ENCODE measurements at regions not wholly inside any gene's neighbourhood (a gene's known extent, or its start where the extent isn't known, plus 50 kb on each side); places are given as distances from the start of the nearest gene placed in this dataset.

DNA sequence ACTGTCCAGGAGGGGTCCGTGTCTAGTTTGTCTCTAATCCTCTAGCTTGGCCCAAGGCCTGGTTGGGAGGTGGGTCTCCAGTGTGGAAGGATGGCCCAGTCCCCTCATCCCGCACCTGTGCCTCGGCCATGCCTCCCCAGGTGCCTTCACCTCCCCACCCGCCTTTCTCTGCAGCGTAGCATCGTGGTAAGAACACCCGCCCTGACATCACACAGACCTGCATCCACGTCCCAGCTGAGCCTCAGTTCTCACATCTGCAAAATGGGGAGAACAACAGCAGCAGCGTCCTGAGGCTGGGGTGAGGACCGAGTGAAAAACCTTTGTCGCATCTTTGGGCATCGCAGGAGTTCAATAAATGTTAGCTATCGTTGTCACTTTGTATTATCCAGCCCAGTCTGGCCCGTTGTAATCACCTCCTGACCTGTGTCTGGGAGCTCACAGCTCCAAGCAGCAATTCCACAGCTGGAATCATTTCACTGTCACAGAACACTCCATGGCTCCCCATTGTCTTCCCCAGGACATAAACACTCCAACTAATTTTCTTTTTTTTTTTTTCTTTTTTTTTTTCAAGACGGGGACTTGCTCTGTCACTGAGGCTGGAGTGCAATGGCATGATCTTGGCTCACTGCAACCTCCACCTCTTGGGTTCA lies 181.2 kb upstream of the IER5L start:
- no peak for DNase-seq (ENCODE audit: low spot score)

DNA sequence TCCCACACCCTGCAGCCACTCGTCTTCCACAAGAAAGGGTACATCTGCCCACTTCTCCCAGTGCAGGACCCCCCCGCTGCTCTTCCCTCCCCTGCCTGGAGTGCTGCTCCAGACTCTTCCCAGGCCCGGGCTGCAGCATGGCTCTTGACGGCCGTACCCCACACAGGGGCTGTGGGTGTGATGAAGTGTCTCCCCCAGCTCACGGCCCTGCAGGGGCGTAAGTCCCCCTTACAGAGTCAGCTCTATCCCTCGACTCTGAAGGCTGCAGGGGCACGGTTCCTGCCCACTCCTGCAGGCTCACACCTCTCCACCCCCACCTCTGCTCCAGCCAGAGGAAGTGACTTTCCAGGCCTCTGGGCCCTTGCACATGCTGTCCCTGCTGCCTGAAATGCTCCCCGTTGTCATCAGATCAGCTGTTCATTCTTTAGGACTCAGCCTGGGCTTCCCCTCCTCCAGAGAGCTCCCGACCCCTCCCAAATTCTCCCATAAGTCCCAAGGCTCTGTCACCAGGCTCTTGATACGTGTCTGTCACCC lies 180.6 kb upstream of the IER5L start:
- no peak for DNase-seq (ENCODE audit: low spot score)

DNA sequence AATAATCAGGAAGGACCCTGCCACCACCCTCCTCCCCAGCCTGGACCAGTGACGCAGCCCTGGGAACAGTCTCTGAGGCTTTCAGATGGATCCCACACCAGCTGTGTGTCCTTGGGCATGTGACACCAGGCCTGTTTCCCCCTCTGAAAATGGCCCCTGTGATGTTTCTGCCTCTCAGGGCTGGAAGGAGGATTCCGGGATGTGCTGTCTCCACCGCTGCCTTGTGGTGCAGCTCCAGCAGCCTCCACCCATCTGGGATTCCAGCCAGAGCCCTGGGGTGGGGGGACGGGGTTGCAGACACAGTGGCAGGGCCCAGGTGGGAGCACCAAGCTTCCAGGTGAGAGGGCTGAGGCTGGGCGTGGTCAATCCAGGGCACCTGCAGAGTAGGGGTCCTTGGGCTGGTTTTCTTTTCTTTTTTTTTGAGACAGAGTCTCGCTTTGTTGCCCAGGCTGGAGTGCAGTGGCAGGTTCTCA lies 179.7 kb upstream of the IER5L start:
- DNase-seq (ENCODE audit: low spot score), result no peak

DNA sequence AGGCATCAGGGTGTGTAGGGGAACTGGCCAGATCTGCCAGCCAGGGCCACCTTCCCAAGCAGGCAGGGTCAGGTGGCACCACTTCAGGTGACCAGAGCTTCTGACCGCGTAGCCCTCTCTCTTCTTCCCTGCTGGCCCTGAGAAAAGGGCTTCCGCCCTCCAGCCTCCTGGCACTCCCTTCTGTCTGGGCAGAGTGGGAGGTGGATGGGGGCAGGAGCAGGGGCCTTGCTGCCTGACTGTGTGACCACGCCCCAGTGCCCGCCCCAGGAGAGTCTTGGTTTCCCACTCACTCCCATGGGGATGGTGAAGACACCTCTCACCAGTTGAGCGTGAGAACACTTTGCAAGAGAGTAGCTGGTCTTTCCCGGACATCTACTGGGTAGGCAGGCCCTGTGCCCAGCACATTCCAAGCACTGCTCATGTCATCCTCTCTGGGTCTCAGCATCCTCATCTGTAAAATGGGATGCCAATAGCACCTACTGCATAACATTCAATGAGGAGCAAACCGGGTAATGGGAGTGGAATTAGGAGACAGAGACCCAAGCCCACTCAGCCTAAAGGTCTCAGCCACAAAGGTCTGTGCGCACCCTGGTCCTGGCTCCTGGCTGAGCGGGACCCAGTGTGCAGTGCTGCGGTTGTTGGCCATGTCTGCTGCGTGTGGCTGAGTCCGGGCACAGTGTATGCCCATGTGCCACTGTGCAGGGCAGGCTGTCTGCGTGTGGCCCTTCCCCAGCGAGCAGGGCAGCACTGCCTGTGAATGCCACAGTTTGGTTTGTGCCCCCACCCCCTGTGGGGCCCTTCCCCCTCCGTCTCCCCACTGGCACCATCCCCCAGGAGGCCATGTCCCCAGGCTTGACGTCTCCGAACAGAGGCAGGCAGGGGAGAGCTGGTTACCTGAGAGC lies 179.1 kb upstream of the IER5L start:
- DNase-seq (ENCODE audit: low spot score), result no peak

DNA sequence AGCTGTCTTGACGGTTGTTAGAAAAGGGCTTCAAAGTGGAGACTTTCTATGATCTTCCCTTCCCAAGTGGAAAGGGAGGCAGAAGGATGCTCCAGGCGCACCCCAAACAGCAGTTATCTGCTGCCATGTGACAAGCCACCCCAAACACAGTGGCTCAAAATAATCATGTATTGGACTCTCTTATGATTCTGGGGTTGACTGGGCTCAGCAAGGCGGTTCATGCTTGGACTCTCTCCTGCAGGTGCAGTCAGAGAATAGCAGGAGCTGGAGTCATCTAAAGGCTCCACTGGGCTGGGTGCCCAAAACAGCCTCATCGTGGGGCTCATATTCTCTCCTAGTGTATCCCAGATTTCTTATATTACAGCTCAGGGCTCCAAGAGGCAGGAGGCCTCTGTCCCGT lies 177.6 kb upstream of the IER5L start:
- no peak for DNase-seq (ENCODE audit: low spot score)

DNA sequence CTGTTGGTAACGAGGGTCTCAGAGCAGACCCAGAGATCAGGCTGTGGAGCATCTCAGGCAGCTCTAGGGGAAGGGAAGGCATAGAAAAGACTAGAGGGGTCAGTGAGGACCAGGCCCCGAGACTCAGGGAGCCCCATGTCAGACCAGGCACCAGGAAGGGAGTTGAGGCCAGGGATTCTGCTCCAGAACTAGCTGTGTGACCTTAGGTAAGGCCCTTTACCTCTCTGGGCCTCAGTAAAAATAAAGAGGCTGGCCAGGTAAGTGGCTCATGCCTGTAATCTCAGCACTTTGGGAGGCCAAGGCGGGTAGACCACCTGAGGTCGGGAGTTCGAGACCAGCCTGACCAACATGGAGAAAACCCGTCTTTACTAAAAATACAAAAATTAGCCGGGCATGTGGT lies 176.4 kb upstream of the IER5L start:
- DNase-seq (ENCODE audit: low spot score), result no peak

DNA sequence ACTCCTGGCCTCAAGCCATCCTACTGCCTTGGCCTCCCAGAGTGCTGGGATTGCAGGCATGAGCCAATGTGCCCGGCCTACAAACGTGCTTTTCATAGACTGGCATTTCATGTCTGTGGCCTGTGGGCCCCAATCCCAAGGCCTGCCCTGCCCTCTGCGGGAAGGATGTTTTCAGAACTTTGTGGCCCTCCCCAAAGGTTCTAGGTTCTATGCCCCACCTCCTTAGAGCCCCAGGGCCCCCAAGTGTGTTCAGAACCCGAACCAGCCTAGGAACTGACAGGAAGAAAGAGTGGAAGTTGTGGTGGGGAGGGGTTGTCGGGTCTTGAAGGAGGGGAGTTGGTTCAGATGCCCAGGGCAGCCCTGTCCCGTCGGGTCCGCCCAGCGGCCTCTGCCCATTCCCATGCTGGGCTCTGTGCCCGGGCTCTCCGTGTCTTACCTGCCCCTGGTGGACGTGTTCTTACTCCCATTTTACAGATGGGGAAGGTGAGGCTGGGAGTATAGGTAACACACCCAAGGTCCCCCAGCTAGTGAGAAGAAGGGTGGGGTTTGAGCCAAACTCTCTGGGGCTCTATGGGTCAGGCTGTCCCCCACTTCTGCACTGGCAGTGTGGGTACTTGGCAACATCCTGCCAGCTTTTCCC lies 175.8 kb upstream of the IER5L start:
- no peak for DNase-seq (ENCODE audit: low spot score)

DNA sequence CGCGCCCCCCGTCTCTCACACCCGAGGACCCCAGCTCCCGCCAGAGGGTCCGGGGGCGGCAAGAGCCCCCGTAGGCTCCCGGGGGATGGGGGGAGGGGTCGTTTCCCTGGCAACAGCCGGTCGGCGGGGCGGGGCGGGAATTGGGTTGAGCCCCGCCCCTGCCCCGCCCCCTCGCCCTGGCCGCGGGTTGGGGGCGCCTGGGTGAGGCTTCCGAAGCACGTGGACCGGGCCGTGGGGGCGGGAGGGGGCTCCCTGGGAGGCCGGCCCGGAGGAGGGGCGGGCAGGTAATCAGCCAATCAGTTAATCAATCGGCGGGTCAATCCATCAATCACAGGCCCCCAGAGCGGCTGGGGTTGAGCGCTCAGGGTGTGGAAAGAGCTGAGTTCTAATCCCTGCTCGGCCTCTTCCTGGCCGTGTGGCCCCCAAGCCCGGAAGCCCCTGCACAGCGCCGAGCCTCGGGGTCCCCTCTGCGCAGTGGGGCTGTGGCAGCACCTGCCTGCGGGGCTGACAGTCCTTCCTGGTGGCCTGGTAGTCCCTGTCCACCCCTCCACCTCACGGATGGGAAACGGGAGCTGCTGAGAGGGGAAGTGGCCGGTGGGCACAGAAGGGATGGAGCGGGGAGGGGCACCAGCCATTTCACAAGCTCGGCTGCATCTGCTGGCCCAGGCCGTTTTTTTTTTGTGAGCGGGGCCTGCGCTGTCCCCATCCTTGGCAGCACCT lies 174.2 kb upstream of the IER5L start:
- DNase-seq (ENCODE audit: low spot score), result no peak

DNA sequence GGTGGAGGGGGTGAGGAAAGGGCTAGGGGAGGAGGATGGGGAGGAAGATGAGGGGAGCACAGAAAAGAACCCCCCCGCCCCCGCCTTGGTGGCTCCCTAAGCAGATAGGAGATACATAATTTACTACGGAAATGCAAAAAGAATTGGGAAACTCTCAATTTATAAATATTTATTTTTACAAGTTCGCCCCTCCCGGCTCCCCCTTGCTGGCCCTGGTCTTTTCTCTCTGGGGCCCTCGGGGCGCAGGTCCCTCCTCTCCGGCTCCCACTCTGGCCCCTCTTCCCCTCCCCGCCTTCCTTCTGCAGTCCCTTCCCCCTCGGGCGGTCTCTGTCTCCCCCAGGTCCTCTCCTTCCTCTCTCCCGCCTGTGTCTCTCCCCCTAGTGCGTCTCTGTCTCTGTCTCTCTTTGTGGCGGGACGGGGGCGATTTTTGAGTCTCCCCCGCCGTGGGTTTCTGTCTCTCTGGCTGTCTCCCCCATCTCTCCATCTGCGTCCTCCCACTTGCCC lies 173.6 kb upstream of the IER5L start:
- no peak for DNase-seq (ENCODE audit: low spot score)

DNA sequence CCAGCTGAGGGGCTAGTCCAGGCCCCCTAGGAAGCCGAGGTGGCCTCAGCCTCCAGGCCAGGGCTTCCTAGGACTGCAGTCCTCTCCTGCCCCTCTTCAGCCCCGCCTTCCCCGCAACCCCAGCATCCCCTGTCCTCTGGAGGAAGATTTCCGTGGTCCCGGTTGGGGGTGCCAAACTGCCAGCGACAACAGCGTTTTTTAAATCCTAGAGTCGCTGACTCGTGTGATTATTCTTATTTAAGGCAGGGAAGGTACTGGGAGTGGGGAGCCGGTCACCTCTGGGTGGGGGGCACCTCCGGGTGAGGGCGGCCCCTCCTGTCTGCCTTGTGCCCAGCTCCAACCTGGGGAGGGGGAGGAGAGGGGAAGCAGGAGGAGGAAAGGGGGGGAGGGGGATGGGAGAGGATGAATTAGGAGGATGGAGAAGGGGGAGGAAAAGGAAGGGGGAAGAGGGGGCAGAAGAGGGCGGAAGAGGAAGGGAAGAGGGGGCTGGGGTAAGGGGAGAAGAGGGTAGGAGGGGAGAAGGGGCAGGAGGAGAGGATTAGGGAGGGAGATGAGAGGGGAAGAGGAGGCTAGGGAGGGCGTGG lies 173.1 kb upstream of the IER5L start:
- DNase-seq (ENCODE audit: low spot score), result no peak

DNA sequence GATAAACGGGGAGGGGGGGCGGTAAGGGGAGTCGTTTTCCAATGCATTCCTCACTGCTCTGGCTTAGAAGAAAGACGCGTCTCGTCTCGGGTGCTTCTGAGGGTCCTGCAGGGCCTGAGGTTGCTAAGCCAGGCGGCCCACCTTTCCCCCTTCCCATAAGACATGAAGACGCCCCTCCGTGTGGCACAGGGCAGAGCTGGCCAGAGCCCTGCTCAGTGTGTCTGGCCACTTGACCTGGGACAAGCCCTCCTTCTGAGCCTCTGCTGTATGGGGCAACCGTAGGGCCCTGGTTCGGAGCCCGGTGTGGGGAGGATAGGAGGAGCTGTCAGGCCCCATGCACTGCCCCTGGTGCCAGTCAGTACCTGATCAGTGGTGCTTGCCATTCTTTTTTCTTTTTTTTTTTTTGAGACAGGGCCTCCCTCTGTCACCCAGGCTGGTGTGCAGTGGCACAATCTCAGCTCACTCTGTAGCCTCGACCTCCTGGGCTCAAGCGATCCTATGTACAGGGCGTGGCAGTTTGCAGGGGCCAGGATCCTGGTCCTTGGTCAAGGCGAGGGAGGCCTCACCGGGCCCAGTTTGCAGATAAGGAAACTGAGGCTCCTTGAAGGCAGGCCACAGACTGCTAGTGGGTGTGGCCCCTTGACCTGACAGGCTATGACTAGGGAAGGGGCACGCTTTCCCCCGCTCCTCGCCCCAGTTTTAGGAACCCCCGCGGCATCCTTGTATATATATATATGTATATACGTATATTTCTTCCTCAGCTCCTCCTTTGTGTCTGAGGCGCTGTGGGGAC lies 172.3 kb upstream of the IER5L start:
- no peak for DNase-seq (ENCODE audit: low spot score)

DNA sequence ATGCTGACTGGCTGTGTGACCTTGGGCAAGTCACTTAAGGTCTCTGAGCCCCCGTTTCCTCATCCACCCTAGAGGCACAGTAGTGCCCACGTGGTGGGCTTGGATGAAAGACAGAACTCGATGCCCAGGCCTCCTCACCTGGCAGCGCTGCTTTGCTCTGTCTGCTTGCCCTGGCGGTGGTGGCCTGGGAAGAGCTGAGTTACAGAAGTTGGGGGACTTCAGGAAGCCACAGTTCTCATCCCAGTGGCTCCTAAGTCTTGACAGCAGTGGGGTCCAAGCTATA lies 171.5 kb upstream of the IER5L start:
- DNase-seq (ENCODE audit: low spot score), result no peak

DNA sequence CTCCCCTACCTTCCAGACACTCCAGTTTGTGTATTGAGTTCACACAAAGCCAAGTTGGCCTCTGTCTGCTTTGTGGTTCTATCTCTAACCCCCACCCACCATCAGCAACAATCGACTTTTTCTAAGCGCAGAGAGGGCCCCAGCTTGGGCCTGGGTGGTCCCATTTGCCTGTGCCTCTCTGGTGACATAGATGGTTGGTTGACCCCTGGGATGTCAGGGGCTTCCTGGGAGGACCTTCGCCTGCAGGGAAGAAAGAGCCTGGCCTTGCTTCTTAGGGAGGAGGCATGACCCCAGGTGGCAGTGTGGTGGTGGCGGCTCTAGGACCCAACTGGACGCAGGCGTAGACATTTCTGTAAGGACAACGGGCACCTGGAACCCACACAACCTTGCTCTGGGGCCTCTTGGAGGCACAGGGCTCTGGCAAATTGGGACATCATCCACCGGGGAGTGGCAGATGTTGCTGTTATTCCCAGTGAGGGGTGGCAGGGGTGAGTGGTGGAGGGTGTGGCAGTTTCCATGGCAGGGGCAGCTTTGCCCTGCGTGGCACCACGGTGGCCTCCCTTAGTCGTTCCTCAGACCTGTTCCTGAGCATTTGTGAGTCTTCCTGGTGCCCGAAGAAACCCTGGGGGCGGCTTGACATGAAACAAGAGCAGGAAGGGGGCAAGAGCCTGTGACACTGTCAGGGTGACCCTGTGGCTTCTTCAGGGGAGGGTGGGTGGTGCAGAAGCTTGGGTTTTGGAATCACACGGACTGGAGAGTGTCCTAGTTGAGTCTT lies 171.0 kb upstream of the IER5L start:
- DNase-seq (ENCODE audit: low spot score), result no peak

DNA sequence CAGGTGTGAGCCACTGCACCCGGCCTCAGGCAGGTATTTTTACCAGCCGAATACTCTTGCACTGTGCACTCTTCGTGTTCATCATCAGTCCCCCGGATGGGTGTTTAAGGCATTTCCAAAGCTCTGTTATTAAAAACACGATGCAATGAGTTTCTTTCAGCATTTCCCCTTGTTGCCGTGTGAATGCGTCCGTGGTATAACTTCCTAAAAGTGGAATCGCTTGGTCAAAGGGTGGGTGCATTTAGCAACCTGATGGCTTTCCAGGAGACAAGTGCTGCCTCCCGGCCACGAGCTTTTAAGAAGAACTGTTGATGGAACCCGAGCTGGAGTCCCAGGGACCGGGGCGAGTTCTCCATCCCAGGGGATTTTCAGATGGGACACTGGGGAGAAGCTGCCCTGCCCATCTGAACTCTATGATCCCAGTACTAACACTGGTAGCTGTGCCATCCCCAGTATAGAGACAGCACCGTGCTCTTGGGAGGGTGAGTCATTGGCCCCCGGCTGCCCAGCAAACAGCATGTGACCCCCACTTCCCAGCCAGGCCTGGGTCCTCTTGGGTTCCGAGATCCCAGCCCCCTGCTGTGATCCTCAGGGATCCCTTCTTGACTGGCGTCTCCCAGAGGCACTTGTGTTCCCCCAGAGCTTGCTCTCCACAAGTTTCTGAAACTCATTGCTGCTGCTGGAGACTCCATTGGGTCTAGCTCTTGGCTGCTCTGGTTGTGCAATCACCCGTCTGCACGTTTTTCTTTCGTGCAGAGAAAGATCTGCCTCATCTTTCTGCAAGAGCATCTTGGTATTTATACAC lies 169.5 kb upstream of the IER5L start:
- no peak for DNase-seq (ENCODE audit: low spot score)

DNA sequence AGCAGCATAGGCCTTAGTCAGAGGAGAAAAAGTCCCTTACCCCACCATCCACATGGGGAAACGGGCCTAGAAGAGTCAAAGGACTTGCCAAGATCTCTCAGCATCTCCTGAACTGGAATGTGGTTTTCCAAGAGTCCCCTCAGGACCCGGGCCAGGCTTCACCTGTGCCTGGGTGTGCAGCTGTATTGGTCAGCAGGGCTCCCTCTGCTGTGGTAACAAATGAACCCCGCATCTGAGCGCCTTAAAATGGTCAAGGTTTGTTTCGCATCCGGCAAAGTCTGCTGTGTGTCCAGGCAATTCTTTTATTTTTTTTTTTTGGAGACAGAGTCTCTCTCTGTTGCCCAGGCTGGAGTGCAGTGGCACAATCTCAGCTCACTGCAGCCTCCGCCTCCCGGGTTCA lies 168.0 kb upstream of the IER5L start:
- DNase-seq (ENCODE audit: low spot score), result no peak

DNA sequence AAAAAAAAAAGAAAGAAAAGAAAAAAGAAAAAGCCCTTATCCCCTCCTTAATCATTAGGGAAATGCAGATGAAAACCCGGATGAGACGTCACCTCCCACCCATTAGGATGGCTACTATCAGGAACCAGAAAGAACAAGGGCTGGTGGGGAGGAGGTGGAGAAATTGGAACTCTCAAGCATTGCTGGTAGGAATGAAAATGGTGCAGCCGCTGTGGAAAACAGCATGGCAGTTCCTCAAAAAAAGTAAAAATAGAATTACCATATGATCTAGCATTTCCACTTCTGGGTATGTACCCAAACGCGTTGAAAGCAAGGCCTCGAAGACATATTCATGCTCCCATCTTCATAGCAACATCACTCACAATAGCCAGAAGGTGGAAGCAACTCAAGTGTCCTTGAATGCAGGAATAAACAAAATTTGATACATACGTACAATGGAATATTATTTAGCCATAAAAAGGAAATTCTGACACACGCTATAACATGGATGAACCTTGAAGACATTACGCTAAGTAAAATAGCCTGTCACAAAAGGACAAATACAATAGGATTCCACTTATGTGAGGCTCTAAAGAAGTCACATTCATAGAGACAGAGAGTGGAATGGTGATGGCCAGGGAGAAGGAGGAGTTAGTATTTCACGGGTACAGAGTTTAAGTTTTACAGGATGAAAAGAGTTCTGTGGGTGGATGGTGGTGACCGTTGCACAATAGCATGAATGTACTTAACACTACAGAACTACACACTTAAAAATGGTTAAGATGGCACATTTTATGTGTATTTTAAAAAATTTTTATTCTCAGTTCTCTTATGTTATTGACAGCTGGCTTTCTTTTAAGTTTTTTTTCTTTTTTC lies 166.8 kb upstream of the IER5L start:
- DNase-seq (ENCODE audit: low spot score), result no peak

DNA sequence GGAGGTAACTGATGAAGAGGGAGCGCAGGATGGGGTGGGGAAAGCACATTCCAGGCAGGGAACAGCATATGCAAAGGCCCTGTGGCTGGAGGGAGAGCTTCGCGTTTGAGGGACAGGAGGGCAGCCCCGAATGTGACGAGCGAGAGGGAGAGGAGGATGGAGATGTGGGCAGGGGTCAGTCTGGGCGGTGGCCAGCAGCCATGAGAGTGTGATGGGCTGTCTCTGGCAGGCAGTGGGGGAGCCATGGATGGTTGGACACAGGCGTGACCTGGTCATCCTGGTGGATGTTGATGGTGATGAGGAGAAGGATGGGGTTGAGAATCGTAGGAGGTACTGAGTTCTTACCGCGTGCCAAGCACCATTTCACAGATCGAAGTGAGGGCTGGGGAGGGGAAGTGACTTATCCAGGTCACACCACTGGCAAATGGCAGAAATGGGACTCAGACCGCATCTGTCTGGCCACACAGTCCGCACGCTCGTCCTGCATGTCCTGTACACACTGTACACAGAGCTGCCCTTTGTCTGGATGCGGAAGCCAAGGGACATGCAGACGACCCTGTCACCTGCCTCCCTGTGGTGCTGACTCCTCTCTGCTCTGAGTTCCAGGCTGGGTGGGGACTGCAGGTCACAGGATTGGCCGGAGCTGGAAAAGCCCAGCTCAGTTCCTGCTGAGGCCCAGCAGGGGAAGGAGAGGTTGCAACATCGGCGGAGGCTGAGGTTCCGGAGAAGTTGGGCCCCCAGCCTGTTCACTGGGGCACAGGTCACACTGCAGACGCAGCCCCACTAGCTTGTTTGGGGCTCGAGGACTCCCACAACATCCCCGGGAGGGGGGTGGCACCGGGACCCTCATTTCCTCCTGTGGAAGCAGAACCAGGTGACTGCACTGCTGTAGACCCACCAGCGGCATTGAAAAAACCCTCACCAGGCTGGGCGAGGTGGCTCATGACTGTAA lies 165.6 kb upstream of the IER5L start:
- peak; percentile 86 for DNase-seq (ENCODE audit: low spot score)
